ENCODE measurements at regions not wholly inside any gene's neighbourhood (a gene's known extent, or its start where the extent isn't known, plus 50 kb on each side); places are given as distances from the start of the nearest gene placed in this dataset.
A peak's percentile ranks its signal among the peaks of the same experiment; 100 is the strongest.

- TF ChIP-seq MAFF (IDR thresholded peaks at IDR 0.05; ENCODE audit: low read depth, low read length), result 0 out of 2 replicates have a peak, but pooled peaks have one; percentile 29
- no peak for TF ChIP-seq ZNF598 (CRISPR knock-in tag; IDR thresholded peaks at IDR 0.05; ENCODE audit: borderline replicate concordance)
- TF ChIP-seq CERS6 (CRISPR knock-in tag; IDR thresholded peaks at IDR 0.05), result no peak
- TF ChIP-seq PRPF4 (IDR thresholded peaks at IDR 0.05; ENCODE audit: low read depth, low read length, poor library complexity, severe bottlenecking), result no peak
- TF ChIP-seq MTF1 (CRISPR knock-in tag; IDR thresholded peaks at IDR 0.05), result no peak
- no peak for TF ChIP-seq ZNF138 (CRISPR knock-in tag; IDR thresholded peaks at IDR 0.05; ENCODE audit: low read depth)
- TF ChIP-seq ZNF24 (IDR thresholded peaks at IDR 0.05), result peak; percentile 38; the same call in 1 of the 2 replicates
- TF ChIP-seq MEF2D (CRISPR knock-in tag; IDR thresholded peaks at IDR 0.05), result peak; percentile 58; the same call in 1 of the 2 replicates
- no peak for TF ChIP-seq ZNF260 (CRISPR knock-in tag; IDR thresholded peaks at IDR 0.05; ENCODE audit: borderline replicate concordance, low read depth)
- TF ChIP-seq, protein P1, sequence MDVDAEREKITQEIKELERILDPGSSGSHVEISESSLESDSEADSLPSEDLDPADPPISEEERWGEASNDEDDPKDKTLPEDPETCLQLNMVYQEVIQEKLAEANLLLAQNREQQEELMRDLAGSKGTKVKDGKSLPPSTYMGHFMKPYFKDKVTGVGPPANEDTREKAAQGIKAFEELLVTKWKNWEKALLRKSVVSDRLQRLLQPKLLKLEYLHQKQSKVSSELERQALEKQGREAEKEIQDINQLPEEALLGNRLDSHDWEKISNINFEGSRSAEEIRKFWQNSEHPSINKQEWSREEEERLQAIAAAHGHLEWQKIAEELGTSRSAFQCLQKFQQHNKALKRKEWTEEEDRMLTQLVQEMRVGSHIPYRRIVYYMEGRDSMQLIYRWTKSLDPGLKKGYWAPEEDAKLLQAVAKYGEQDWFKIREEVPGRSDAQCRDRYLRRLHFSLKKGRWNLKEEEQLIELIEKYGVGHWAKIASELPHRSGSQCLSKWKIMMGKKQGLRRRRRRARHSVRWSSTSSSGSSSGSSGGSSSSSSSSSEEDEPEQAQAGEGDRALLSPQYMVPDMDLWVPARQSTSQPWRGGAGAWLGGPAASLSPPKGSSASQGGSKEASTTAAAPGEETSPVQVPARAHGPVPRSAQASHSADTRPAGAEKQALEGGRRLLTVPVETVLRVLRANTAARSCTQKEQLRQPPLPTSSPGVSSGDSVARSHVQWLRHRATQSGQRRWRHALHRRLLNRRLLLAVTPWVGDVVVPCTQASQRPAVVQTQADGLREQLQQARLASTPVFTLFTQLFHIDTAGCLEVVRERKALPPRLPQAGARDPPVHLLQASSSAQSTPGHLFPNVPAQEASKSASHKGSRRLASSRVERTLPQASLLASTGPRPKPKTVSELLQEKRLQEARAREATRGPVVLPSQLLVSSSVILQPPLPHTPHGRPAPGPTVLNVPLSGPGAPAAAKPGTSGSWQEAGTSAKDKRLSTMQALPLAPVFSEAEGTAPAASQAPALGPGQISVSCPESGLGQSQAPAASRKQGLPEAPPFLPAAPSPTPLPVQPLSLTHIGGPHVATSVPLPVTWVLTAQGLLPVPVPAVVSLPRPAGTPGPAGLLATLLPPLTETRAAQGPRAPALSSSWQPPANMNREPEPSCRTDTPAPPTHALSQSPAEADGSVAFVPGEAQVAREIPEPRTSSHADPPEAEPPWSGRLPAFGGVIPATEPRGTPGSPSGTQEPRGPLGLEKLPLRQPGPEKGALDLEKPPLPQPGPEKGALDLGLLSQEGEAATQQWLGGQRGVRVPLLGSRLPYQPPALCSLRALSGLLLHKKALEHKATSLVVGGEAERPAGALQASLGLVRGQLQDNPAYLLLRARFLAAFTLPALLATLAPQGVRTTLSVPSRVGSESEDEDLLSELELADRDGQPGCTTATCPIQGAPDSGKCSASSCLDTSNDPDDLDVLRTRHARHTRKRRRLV (CRISPR knock-in tag; IDR thresholded peaks at IDR 0.05), result no peak
- TF ChIP-seq, protein P2, sequence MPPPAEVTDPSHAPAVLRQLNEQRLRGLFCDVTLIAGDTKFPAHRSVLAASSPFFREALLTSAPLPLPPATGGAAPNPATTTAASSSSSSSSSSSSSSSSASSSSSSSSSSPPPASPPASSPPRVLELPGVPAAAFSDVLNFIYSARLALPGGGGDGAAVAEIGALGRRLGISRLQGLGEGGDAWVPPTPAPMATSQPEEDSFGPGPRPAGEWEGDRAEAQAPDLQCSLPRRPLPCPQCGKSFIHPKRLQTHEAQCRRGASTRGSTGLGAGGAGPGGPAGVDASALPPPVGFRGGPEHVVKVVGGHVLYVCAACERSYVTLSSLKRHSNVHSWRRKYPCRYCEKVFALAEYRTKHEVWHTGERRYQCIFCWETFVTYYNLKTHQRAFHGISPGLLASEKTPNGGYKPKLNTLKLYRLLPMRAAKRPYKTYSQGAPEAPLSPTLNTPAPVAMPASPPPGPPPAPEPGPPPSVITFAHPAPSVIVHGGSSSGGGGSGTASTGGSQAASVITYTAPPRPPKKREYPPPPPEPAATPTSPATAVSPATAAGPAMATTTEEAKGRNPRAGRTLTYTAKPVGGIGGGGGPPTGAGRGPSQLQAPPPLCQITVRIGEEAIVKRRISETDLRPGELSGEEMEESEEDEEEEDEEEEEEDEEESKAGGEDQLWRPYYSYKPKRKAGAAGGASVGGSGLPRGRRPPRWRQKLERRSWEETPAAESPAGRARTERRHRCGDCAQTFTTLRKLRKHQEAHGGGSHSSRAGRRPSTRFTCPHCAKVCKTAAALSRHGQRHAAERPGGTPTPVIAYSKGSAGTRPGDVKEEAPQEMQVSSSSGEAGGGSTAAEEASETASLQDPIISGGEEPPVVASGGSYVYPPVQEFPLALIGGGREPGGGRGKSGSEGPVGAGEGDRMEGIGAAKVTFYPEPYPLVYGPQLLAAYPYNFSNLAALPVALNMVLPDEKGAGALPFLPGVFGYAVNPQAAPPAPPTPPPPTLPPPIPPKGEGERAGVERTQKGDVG (CRISPR knock-in tag; IDR thresholded peaks at IDR 0.05; ENCODE audit: borderline replicate concordance), result no peak
- TF ChIP-seq ZMYM4 (CRISPR knock-in tag; IDR thresholded peaks at IDR 0.05), result peak; percentile 96
- TF ChIP-seq POGZ (CRISPR knock-in tag; IDR thresholded peaks at IDR 0.05), result peak; percentile 98
- TF ChIP-seq ZNF296 (CRISPR knock-in tag; conservative IDR thresholded peaks at IDR 0.05), result no peak
These were observed 151.7 kb upstream of the ITGA4 start (continued) for GRCh38 chr2:181305301-181306123.

Measured in HepG2 (cell line).